ENCODE measurements at regions not wholly inside any gene's neighbourhood (a gene's known extent, or its start where the extent isn't known, plus 50 kb on each side); places are given as distances from the start of the nearest gene placed in this dataset.

- TF ChIP-seq CTCF (conservative IDR thresholded peaks at IDR 0.05 in 1 of 2, IDR thresholded peaks at IDR 0.05 in 1 of 2; ENCODE audit: low read depth in 1 of 2, low read length in 2 of 2) (peak in 1 of 2 donors; percentile 30), EZH2 (IDR thresholded peaks at IDR 0.05; ENCODE audit: low read length, missing control alignments) (no peak)
- H3K4me3 ChIP-seq (replicated peaks in 1 of 4; ENCODE audit: control extremely low read depth in 1 of 4, insufficient read depth in 1 of 4, low read depth in 3 of 4, low read length in 4 of 4), result no peak overlapping the region
- no peaks in the 10 kb centered on the region for H3K79me2 ChIP-seq (ENCODE audit: control insufficient read depth, insufficient read depth, low read length)
- no peak overlapping the region for H3K27ac ChIP-seq (ENCODE audit: insufficient read depth, low read length)
- no peaks in the 10 kb centered on the region for H3K4me1 ChIP-seq (ENCODE audit: control insufficient read depth, extremely low read depth, insufficient read depth, low read length)
- no peak overlapping the region for H3K9ac ChIP-seq (ENCODE audit: insufficient read depth, low read length)
- H3K36me3 ChIP-seq (ENCODE audit: control insufficient read depth, insufficient read depth, low read length), result no peaks in the 10 kb centered on the region
- H3K27me3 ChIP-seq (ENCODE audit: control insufficient read depth, insufficient read depth, low read length), result no peaks in the 10 kb centered on the region
- H3K4me2 ChIP-seq (ENCODE audit: extremely low read depth, insufficient read depth, low read length), result no peak overlapping the region
- no peak overlapping the region for H2AFZ ChIP-seq (ENCODE audit: low read length)
- no peaks in the 10 kb centered on the region for H4K20me1 ChIP-seq (ENCODE audit: control insufficient read depth, extremely low read depth, insufficient read depth, low read length)
- H3K9me3 ChIP-seq (ENCODE audit: control insufficient read depth, insufficient read depth, low read depth, low read length), result no peaks in the 10 kb centered on the region
- DNase-seq (ENCODE audit: low read depth in 2 of 2), result peak in 1 of 2 donors; percentile 39
Measured at GRCh38 chr6:94254689-94255088, 835.3 kb upstream of the EPHA7 start.

- Histone ChIP-seq H2AFZ (ENCODE audit: low read length) (no peak overlapping the region), H3K27me3 (ENCODE audit: control insufficient read depth, insufficient read depth, low read length) (no peaks in the 10 kb centered on the region), H3K4me2 (ENCODE audit: extremely low read depth, insufficient read depth, low read length) (no peak overlapping the region), H3K9me3 (ENCODE audit: control insufficient read depth, insufficient read depth, low read depth, low read length) (no peaks in the 10 kb centered on the region), H4K20me1 (ENCODE audit: control insufficient read depth, extremely low read depth, insufficient read depth, low read length) (no peaks in the 10 kb centered on the region), H3K4me1 (ENCODE audit: control insufficient read depth, extremely low read depth, insufficient read depth, low read length) (no peaks in the 10 kb centered on the region), H3K79me2 (ENCODE audit: control insufficient read depth, insufficient read depth, low read length) (no peaks in the 10 kb centered on the region), H3K27ac (ENCODE audit: insufficient read depth, low read length) (no peak overlapping the region), H3K36me3 (ENCODE audit: control insufficient read depth, insufficient read depth, low read length) (no peaks in the 10 kb centered on the region), H3K9ac (ENCODE audit: insufficient read depth, low read length) (no peak overlapping the region), H3K4me3 (replicated peaks in 1 of 4; ENCODE audit: control extremely low read depth in 1 of 4, insufficient read depth in 1 of 4, low read depth in 3 of 4, low read length in 4 of 4) (no peak overlapping the region)
- DNase-seq (ENCODE audit: low read depth in 2 of 2), result no peak
- TF ChIP-seq EZH2 (IDR thresholded peaks at IDR 0.05; ENCODE audit: low read length, missing control alignments) (no peak), CTCF (conservative IDR thresholded peaks at IDR 0.05 in 1 of 2, IDR thresholded peaks at IDR 0.05 in 1 of 2; ENCODE audit: low read depth in 1 of 2, low read length in 2 of 2) (no peak)
Measured at GRCh38 chr6:94251878-94252277, 832.5 kb upstream of the EPHA7 start.

- TF ChIP-seq EZH2 (IDR thresholded peaks at IDR 0.05; ENCODE audit: low read length, missing control alignments) (no peak), CTCF (conservative IDR thresholded peaks at IDR 0.05 in 1 of 2, IDR thresholded peaks at IDR 0.05 in 1 of 2; ENCODE audit: low read depth in 1 of 2, low read length in 2 of 2) (no peak)
- Histone ChIP-seq H3K36me3 (ENCODE audit: control insufficient read depth, insufficient read depth, low read length) (no peaks in the 10 kb centered on the region), H3K9ac (ENCODE audit: insufficient read depth, low read length) (no peak overlapping the region), H2AFZ (ENCODE audit: low read length) (no peak overlapping the region), H4K20me1 (ENCODE audit: control insufficient read depth, extremely low read depth, insufficient read depth, low read length) (no peaks in the 10 kb centered on the region), H3K4me2 (ENCODE audit: extremely low read depth, insufficient read depth, low read length) (no peak overlapping the region), H3K27ac (ENCODE audit: insufficient read depth, low read length) (no peak overlapping the region), H3K4me1 (ENCODE audit: control insufficient read depth, extremely low read depth, insufficient read depth, low read length) (no peaks in the 10 kb centered on the region), H3K79me2 (ENCODE audit: control insufficient read depth, insufficient read depth, low read length) (no peaks in the 10 kb centered on the region), H3K27me3 (ENCODE audit: control insufficient read depth, insufficient read depth, low read length) (no peaks in the 10 kb centered on the region), H3K4me3 (replicated peaks in 1 of 4; ENCODE audit: control extremely low read depth in 1 of 4, insufficient read depth in 1 of 4, low read depth in 3 of 4, low read length in 4 of 4) (no peak overlapping the region), H3K9me3 (ENCODE audit: control insufficient read depth, insufficient read depth, low read depth, low read length) (no peaks in the 10 kb centered on the region)
- no peak for DNase-seq (ENCODE audit: low read depth in 2 of 2)
Measured at GRCh38 chr6:94245395-94245794, 826.0 kb upstream of the EPHA7 start.
